ENCODE measurements at regions not wholly inside any gene's neighbourhood (a gene's known extent, or its start where the extent isn't known, plus 50 kb on each side); places are given as distances from the start of the nearest gene placed in this dataset.

GRCh38 chr13:21796066-21796465 lies 125.2 kb downstream of the FGF9 start:
- Histone ChIP-seq H3K9me3 (no peaks in the 10 kb centered on the region), H3K27ac (no peak overlapping the region), H3K4me3 (no peak overlapping the region), H3K4me1 (no peaks in the 10 kb centered on the region), H3K36me3 (no peaks in the 10 kb centered on the region), H3K27me3 (no peaks in the 10 kb centered on the region)
- TF ChIP-seq, protein P1, sequence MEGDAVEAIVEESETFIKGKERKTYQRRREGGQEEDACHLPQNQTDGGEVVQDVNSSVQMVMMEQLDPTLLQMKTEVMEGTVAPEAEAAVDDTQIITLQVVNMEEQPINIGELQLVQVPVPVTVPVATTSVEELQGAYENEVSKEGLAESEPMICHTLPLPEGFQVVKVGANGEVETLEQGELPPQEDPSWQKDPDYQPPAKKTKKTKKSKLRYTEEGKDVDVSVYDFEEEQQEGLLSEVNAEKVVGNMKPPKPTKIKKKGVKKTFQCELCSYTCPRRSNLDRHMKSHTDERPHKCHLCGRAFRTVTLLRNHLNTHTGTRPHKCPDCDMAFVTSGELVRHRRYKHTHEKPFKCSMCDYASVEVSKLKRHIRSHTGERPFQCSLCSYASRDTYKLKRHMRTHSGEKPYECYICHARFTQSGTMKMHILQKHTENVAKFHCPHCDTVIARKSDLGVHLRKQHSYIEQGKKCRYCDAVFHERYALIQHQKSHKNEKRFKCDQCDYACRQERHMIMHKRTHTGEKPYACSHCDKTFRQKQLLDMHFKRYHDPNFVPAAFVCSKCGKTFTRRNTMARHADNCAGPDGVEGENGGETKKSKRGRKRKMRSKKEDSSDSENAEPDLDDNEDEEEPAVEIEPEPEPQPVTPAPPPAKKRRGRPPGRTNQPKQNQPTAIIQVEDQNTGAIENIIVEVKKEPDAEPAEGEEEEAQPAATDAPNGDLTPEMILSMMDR (IDR thresholded peaks at IDR 0.05), result no peak
- no peak for DNase-seq (ENCODE audit: low spot score)

DNA sequence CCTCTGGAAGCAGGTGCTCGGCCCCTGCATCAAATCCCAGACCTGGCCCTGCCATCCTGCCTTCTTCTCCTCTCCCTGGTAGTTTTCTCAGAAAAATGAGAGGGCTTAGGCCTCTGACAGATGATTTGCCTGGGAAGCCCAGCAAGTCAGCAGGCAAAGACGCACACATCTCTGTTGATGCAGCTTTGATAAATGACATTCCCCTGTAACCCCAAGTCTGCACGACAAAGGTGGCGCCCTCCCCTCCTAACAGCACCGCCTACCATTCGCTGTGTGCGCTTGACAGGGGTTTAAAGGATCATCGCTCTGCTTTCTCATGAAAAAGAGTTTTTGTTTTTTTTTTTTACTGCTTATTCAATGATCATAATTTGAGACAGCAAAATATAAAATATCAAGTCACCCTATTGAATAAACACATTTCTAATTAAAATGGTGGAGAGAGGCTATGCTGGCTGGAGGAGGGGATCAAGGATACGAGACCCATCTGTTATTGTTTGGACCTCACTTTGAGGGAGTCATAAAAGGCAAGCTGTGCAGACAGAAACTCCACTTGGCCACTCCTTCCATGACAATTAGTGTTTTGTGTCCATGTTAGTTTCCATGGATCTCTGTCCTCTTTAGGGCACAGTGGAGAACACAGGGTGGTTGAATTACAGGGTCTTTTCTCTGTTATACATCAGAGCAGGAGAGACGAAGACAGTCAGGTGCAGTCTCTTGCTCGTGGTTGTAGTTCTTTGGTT lies 126.1 kb downstream of the FGF9 start:
- Histone ChIP-seq H3K9me3 (no peaks in the 10 kb centered on the region), H3K27ac (no peak overlapping the region), H3K36me3 (no peaks in the 10 kb centered on the region), H3K27me3 (no peaks in the 10 kb centered on the region), H3K4me1 (no peaks in the 10 kb centered on the region), H3K4me3 (no peak overlapping the region)
- TF ChIP-seq, protein P1 (IDR thresholded peaks at IDR 0.05), result no peak
- DNase-seq (ENCODE audit: low spot score), result no peak

- DNase-seq (ENCODE audit: low spot score), result no peak
- TF ChIP-seq, protein P1 (IDR thresholded peaks at IDR 0.05), result no peak
- H3K9me3 ChIP-seq, result no peaks in the 10 kb centered on the region
- no peaks in the 10 kb centered on the region for H3K4me1 ChIP-seq
- H3K27me3 ChIP-seq, result no peaks in the 10 kb centered on the region
- no peak overlapping the region for H3K27ac ChIP-seq
- no peak overlapping the region for H3K4me3 ChIP-seq
- no peaks in the 10 kb centered on the region for H3K36me3 ChIP-seq
Observed at GRCh38 chr13:21797736-21798135, 126.9 kb downstream of the FGF9 start.

GRCh38 chr13:21798181-21798580 lies 127.3 kb downstream of the FGF9 start:
- Histone ChIP-seq H3K4me3 (no peak overlapping the region), H3K9me3 (no peaks in the 10 kb centered on the region), H3K27ac (no peak overlapping the region), H3K4me1 (no peaks in the 10 kb centered on the region), H3K27me3 (no peaks in the 10 kb centered on the region), H3K36me3 (no peaks in the 10 kb centered on the region)
- TF ChIP-seq, protein P1 (IDR thresholded peaks at IDR 0.05), result no peak
- DNase-seq (ENCODE audit: low spot score), result no peak

DNA sequence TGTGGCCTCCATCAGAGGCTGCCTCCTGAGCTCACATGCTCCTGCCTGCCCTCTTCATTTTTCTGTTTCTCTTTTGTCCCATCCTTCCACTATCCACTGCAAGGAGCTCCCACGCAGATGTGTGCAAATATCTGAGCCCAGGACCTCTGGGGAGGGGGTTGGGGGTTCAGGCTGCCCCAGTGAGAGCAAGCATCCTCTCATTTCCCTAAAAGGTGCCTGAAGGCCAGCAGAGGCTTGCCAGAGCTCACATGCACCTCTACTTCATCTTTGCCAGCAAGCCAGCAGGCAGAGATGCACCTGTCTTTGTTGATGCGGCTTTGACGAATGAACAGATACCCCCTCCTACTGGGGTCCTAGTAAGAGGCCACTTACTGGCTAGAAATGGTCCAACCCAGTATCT lies 128.8 kb downstream of the FGF9 start:
- no peak overlapping the region for H3K4me3 ChIP-seq
- no peak for DNase-seq (ENCODE audit: low spot score)
- H3K4me1 ChIP-seq, result no peaks in the 10 kb centered on the region
- H3K27me3 ChIP-seq, result no peaks in the 10 kb centered on the region
- TF ChIP-seq, protein P1 (IDR thresholded peaks at IDR 0.05), result no peak
- H3K9me3 ChIP-seq, result no peaks in the 10 kb centered on the region
- H3K27ac ChIP-seq, result no peak overlapping the region
- H3K36me3 ChIP-seq, result no peaks in the 10 kb centered on the region

All from right atrium auricular region (tissue), 2 donors.